ENCODE measurements at regions not wholly inside any gene's neighbourhood (a gene's known extent, or its start where the extent isn't known, plus 50 kb on each side); places are given as distances from the start of the nearest gene placed in this dataset.
A peak's percentile ranks its signal among the peaks of the same experiment; 100 is the strongest.

DNA sequence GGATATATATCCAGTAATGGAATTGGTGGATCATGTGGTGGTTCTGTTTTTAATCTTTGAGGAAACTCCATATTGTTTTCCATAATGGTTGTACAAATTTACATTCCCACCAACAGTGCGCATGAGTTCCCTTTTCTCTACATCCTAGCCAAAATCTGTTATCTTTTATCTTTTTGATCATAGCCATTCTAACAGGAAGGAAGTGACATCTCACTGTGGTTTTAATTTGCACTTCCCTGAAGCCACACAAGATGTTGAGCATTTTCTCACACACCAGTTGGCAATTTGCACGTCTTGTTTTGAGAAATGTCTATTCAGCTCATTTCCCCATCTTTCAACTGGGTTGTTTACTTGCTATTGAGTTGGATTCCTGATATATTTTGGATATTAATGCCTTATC, 194.9 kb downstream of the CBLL2 start:
- DNase-seq (ENCODE audit: low read depth, low spot score) = no peak
- in situ Hi-C loops (cut with HindIII; ENCODE audit: low pct_unique_long_range_greater_than_20kb, low sequenced_read_pairs) = no loop called here

DNA sequence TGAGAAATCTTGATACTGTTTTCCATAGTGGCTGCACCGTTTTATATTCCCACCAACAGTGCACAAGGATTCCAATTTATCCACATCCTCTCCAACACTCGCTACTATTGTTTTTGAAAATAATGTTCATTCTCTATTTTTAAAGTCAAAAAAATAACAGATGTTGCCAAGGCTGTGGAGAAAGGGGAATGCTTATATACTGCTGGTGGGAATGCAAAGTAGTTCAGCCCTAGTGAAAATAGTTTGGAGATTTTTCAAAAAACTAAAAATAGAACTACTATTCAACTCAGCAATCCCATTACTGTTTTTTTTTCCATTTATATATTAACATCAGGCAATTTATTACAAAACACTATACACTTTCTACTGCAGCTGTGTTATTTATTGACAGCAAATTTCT, 208.7 kb downstream of the CBLL2 start:
- no peak for DNase-seq (ENCODE audit: low read depth, low spot score)
- in situ Hi-C loops (cut with HindIII; ENCODE audit: low pct_unique_long_range_greater_than_20kb, low sequenced_read_pairs) = no loop called here

DNA sequence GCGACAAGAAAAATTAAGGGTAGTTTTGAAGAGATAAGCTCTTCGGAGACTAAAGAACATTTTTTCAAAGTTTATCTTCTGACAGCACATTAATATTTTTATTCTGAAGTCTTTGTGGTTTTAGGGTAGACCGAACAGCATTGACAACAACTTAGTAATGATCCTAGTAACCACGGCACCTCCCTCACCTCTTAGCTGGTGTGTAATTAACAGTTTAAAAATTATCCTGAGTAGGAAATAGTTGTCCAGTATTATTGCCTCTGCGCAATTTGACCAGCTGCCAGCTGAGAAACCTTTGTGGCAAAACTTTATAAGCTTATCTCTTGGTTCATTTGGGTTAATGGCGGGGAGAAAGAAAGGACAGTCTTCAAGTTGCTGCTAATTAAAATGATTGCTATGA, 213.6 kb downstream of the CBLL2 start:
- in situ Hi-C loops (cut with HindIII; ENCODE audit: low pct_unique_long_range_greater_than_20kb, low sequenced_read_pairs) = no loop called here
- DNase-seq (ENCODE audit: low read depth, low spot score) = no peak

DNA sequence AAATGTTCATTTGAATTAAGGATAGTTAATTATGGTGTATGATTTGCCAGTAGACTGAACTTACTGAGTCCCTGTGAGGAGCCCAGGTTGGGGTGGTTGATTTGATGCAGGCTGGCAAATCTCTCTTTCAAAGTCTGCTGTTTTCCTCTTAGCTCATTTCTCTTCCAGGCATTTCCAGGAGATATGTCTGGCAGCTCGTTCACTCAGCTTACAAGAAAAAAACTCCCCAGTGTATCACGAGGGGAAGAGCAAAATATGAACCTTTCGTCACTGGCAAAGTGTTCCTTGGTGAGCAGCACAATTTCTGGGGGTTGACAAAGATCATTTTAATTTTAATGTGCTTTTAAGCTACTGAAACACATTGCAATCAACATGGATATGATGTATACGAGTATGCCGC, 244.2 kb downstream of the CBLL2 start:
- in situ Hi-C loops (cut with HindIII; ENCODE audit: low pct_unique_long_range_greater_than_20kb, low sequenced_read_pairs) = no loop called here
- no peak for DNase-seq (ENCODE audit: low read depth, low spot score)

DNA sequence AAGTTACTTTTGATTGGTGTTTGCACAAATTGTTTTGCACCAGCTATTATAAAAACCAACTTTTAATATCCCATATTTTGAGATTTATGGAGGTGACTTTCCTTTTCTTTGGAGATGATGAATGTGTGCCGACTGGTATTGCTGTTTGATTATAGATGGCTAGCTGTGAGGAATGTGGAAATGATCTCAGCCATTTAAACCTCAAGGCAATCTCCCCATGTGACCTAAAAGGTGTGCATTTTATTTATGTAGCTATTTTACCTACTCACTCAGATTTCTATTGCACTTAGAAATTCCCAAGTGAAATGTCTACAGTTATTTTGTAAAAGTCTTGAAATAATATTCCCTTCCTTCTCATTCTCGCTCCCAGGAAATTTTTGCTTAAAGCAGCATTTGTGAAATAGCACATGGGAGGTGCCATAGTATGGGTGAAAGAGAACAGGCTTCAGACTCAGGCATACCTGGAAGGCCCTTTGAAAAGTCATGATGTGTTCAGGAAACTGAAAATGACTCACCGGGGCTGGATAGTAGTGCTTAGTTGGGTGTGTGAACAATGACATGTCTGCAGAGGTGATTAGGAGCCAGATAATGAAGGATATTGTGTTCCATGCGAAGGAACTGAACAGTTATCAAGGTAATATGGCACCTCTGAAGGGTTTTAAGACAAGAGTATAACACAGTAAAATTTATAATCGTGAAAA, 247.6 kb downstream of the CBLL2 start:
- no peak for DNase-seq (ENCODE audit: low read depth, low spot score)
- in situ Hi-C loops (cut with HindIII; ENCODE audit: low pct_unique_long_range_greater_than_20kb, low sequenced_read_pairs) = no loop called here

DNA sequence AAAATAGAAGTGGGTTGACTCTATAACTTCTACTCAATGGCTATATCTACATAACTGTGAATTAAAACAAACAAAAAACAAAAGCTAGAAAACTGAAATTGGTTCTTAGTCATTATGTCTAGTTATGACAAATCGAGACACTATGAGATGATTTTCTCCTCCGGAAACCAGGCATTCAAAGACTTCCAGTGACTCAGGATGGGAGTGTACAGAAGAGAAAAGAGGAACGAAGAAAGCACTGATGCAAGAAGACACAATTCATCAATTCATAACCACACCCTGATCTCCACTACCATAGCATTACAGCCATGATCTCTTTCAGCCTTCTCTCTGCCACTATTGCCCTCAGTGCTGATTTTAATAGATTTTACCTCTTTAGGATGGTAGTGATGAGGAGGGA, 253.6 kb downstream of the CBLL2 start:
- DNase-seq (ENCODE audit: low read depth, low spot score) = no peak

DNA sequence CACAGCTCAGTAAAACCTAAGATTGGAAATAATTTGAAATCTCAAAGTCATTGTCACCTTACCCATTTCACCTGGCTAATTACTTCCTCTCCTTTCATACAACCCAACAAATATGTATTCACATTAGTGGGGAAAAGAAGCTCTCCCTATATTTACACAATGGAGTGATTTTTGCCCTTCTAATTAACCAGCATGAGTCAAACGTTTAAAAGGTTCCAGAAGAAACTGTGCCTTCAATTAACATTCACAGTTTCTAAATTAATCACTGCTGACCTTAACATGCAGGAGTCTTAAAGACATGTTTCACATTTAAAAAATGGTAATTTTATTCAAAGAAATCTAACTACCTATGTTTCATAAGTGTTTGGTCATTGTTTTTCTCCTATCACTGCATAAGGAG, 254.6 kb downstream of the CBLL2 start:
- no peak for DNase-seq (ENCODE audit: low read depth, low spot score)
- in situ Hi-C loops (cut with HindIII; ENCODE audit: low pct_unique_long_range_greater_than_20kb, low sequenced_read_pairs) = no loop called here

More for the DNA sequence above, 253.6 kb downstream of the CBLL2 start:
- in situ Hi-C loops (cut with HindIII; ENCODE audit: low pct_unique_long_range_greater_than_20kb, low sequenced_read_pairs) = no loop called here

DNA sequence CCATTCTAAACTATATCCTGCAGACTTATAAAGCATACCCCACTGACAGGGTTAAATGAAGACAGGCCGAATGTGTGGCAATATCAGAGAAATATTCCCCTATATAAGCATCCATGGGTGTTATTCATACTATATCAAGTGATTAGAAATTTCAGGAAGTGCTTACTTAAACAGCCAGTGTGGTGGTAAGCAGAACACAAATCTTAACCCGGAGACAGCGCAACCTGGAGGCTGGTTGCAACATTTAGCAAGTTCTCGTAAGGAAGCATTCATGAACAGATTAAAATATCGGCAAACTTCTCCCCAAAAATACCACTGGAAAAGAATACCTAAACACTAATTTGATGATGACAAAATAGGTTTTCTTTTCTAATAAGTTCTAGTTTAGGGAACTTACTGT, 261.2 kb downstream of the CBLL2 start:
- in situ Hi-C loops (cut with HindIII; ENCODE audit: low pct_unique_long_range_greater_than_20kb, low sequenced_read_pairs) = no loop called here
- peak; percentile 17 for DNase-seq (ENCODE audit: low read depth, low spot score)

DNA sequence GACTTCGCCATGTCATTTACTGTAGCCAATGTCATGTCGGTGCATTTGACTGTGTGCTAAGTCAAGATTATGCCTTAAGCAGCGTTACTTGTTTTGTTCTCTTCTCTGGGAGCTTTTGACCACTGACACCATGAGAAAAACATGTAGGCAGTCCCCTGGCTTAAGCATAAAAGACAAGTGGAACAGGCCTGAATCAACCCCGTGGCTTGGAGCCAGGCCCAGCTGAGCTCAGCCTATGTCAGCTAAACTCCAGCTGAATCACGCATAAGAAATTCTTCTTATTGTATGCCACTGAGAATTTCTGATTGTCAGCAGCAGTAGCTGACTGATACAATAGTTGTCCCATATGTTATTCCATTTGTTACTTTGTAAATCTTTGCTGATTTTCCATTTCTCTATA, 261.9 kb downstream of the CBLL2 start:
- DNase-seq (ENCODE audit: low read depth, low spot score) = no peak
- in situ Hi-C loops (cut with HindIII; ENCODE audit: low pct_unique_long_range_greater_than_20kb, low sequenced_read_pairs) = no loop called here

DNA sequence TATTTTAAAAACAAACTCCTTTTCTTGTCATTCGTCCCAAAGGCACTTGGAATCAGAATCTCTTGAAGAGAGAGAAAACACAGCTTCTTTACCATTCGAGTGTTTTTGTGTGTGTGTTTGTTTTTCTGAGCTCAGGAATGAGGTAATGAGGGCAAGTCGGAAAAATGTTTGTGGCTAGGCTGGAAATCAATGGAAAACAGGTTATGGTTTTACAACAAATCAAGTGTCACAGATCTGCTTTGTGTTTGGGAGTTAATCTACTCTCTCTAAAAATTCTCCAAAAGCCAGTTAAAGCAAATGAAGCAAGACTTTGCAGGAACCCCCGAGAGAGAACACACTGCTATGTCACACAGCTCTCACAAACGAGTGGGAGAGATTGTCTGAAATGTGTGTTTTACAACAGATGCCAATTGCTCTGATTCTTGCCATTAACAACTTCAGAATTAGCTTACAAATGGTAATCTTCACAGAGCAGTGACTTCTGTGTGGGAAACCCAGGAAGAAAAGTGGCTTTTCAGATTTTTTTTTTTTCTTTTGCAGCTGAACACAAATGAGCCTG, 264.1 kb downstream of the CBLL2 start:
- in situ Hi-C loops (cut with HindIII; ENCODE audit: low pct_unique_long_range_greater_than_20kb, low sequenced_read_pairs) = no loop called here
- no peak for DNase-seq (ENCODE audit: low read depth, low spot score)

DNA sequence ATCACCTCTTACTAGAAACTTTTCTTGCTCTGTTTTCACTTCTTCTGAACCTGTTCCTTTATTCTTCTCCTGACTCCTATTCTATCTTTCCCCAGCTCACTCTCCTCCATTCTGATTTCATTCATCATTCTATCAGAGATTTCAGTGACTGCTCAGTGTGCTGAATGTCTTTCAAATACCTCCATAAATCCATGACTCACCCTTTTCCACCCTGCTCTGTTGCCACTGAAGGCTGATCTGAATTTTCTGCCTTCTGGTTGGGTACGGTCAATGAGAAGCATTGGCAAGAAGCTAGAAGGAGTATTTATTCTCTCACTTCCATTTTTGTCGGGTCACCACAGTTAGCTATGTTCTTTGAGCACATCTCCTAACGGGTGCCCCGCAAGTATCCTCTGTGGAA, 265.9 kb downstream of the CBLL2 start:
- in situ Hi-C loops (cut with HindIII; ENCODE audit: low pct_unique_long_range_greater_than_20kb, low sequenced_read_pairs) = no loop called here
- no peak for DNase-seq (ENCODE audit: low read depth, low spot score)

DNA sequence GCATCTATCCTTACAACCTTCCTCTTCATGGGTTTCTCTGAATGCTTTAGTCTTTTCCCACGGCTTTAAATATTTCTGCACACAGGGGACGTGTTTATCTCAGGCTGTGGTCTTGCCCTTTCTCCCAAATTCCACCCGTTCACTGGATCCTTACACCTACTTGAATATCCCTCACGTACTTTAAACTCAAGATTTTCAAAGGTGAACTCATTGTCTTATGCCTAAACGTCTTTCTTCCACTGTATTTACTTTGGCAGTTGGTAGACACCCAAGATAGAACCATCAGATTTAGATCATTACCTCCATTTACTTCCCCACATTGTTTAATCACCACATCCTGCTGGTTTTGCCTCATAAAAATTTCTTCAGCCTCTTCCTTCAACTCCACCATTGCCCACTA, 269.2 kb downstream of the CBLL2 start:
- in situ Hi-C loops (cut with HindIII; ENCODE audit: low pct_unique_long_range_greater_than_20kb, low sequenced_read_pairs) = no loop called here
- no peak for DNase-seq (ENCODE audit: low read depth, low spot score)

DNA sequence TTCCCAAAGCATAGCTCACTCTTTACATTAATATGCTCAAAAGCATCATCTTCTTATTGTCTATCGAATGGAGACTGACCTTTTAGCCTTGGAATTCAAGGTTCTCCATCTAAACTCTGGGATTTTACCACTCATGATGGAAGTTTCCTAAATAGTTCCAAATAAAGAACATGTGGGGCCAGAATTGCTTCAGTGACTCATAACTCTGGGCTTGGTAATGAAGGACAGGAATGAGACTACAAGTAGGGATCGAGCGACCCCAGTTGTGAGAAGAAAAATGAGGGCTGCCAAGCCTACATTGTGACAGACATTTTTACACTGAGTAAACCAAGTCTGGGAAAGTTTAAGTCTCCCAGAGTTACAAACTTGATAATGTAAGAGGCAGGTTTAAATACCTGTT, 269.9 kb downstream of the CBLL2 start:
- in situ Hi-C loops (cut with HindIII; ENCODE audit: low pct_unique_long_range_greater_than_20kb, low sequenced_read_pairs) = no loop called here
- DNase-seq (ENCODE audit: low read depth, low spot score) = no peak

DNA sequence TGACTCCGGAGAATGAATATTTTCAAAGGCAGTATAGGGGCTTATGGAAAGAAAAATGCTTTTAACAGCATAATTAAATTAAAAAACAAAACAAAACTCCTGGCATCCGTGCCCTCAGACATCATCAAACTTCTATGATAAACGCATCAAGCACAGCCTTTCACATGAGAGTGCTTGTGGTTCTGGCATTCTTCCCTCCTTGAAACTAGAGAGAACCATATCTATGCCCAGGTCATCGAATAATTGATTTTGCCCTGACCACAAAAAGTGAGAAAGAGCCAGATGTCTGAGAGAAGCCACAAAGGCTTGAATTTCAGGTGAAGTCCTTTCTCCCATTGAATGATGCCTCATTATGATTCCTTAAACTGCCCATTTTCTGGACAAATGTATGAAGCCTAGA, 286.8 kb downstream of the CBLL2 start:
- in situ Hi-C loops (cut with HindIII; ENCODE audit: low pct_unique_long_range_greater_than_20kb, low sequenced_read_pairs) = no loop called here
- no peak for DNase-seq (ENCODE audit: low read depth, low spot score)

DNA sequence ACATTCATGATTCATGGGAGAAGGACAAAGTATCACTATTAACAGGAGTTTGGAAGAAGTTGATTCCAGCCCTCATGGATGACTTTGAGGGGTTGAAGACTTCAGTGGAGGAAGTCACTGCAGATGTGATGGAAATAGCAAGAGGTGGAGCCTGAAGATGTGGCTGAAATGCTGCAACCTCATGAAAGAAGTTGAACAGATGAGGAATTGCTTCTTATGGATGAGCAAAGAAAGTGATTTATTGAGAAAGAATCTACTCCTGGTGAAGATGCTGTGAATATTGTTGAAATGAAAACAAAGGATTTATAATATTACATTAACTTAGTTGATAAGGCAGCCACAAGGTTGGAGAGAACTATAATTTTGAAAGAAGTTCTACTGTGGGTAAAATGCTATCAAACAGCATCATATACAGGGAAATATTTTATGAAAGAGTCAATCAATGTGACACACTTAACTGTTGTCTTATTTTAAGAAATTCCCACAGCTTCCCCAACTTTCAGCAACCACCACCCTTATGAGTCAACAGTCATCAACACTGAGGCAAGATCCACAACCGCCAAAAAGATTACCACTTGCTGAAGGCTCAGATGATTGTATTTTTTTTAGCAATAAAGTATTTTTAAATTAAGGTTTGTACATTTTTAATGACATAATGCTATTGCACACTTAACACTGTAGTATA, 302.6 kb downstream of the CBLL2 start:
- no peak for DNase-seq (ENCODE audit: low read depth, low spot score)
- in situ Hi-C loops (cut with HindIII; ENCODE audit: low pct_unique_long_range_greater_than_20kb, low sequenced_read_pairs) = no loop called here

DNA sequence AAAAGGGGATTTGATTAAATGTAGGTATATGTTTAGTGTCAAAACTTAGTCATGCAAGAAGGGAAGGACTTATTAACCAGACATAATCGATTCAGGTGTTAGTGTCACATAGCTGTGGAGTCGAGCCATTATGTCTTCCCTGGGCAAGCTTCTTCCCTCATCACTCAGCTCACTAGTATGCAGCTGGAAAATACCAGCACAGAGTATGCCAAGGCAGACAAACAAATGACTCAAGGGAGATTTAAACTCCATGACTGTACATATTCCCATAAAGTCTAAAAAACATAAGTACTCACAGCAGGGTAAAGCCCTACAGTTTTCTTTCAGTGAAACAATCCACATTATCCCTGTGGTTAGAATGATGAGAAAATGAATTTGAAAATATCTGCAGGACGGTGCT, 304.5 kb downstream of the CBLL2 start:
- DNase-seq (ENCODE audit: low read depth, low spot score) = no peak
- in situ Hi-C loops (cut with HindIII; ENCODE audit: low pct_unique_long_range_greater_than_20kb, low sequenced_read_pairs) = no loop called here

DNA sequence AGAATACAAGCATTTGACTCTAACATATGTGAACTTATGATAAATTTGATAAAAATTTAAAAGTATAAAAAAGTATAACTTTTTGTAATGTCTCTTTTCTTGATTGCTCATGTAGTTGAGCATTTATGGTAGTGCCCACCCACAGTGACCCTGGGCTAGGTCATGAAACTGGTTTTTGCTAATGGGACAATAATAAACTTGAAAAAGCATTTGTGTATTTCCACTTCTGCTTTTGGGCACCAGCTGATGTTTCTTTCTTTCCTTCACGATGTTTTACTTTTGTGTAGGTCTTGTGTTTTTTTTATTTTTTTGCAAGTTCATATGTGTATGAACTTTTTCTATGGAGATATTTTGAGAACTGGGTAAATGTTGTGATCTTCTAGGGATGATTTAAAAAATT, 313.1 kb downstream of the CBLL2 start:
- no peak for DNase-seq (ENCODE audit: low read depth, low spot score)
- in situ Hi-C loops (cut with HindIII; ENCODE audit: low pct_unique_long_range_greater_than_20kb, low sequenced_read_pairs) = no loop called here

DNA sequence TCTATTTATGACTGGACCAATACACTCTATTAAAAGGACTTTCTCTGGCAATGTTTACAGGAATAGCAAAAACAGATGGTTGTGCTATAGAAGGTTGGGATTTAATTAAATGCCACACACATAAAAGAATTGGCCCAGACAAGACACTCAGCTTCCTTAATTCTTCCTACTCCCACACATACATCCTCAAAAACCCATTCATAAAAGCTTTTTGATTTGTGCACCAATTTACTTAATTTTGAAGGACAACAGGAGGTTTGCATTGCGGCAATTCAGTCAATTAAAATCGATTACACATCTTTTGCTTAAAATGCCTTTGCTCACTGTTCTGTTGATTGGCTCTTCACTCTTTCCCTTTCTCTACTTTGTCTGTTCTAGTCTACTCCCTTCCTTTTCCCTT, 317.1 kb downstream of the CBLL2 start:
- no peak for DNase-seq (ENCODE audit: low read depth, low spot score)
- in situ Hi-C loops (cut with HindIII; ENCODE audit: low pct_unique_long_range_greater_than_20kb, low sequenced_read_pairs) = no loop called here

DNA sequence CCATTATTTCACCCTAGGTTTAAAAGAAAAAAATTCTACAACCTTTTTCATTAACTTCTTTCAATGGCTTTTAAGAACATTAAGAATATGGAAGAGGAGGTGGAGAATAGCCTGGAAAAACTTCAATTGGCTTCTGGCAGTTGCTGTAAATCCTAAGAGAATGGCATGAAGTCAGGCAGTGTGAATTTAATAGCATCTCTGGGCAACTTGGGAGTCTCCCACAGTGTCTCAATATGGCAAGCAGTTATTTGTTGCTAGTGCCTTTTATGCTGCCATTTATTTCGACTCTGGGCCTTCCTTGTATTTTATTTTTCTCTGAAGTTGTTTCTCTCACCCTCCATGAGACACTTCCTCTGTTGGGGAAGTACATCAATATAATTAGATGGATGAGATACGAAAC, 322.1 kb downstream of the CBLL2 start:
- in situ Hi-C loops (cut with HindIII; ENCODE audit: low pct_unique_long_range_greater_than_20kb, low sequenced_read_pairs) = no loop called here
- no peak for DNase-seq (ENCODE audit: low read depth, low spot score)
